ENCODE measurements at regions not wholly inside any gene's neighbourhood (a gene's known extent, or its start where the extent isn't known, plus 50 kb on each side); places are given as distances from the start of the nearest gene placed in this dataset.

- no peak overlapping the region for H3K27ac Mint-ChIP-seq
- Histone ChIP-seq H3K4me2 (peak overlapping the region; percentile 95), H3K36me3 (ENCODE audit: insufficient read depth) (no peaks in the 10 kb centered on the region), H3K9me2 (ENCODE audit: insufficient read depth) (no peaks in the 10 kb centered on the region), H3K4me3 (peak overlapping the region; percentile 80), H2AFZ (peak overlapping the region; percentile 96), H3F3A (replicated peaks; ENCODE audit: low read depth) (peaks cover 3% of the 10 kb centered on the region; the same call in 1 of the 2 replicates), H4K20me1 (replicated peaks; ENCODE audit: insufficient read depth) (no peaks in the 10 kb centered on the region; the same call in 1 of the 2 replicates), H3K27ac (ENCODE audit: low read depth) (no peak overlapping the region), H3K27me3 (ENCODE audit: insufficient read depth) (peaks cover 81% of the 10 kb centered on the region), H3K79me2 (replicated peaks; ENCODE audit: insufficient read depth) (no peaks in the 10 kb centered on the region), H3K4me1 (ENCODE audit: insufficient read depth) (peaks cover 18% of the 10 kb centered on the region)
- ATAC-seq (peak; percentile 2; the same call in 2 of the 3 replicates), DNase-seq (ENCODE audit: low spot score) (peak; percentile 63)
- TF ChIP-seq STAT1 (IDR thresholded peaks at IDR 0.05; ENCODE audit: unreplicated experiment) (no peak), CREB1 (CRISPR knock-in tag; IDR thresholded peaks at IDR 0.05; ENCODE audit: low read depth) (no peak), ZNF114 (CRISPR knock-in tag; IDR thresholded peaks at IDR 0.05) (no peak), EZH2 (IDR thresholded peaks at IDR 0.05; ENCODE audit: low read depth, unreplicated experiment) (peak; percentile 80), ZNF331 (CRISPR knock-in tag; IDR thresholded peaks at IDR 0.05; ENCODE audit: low read depth) (no peak), JUNB (IDR thresholded peaks at IDR 0.05; ENCODE audit: unreplicated experiment) (no peak)
- peaks cover 10% of the 10 kb centered on the region; the same call in 1 of the 3 replicates for H3K4me1 Mint-ChIP-seq
- peaks cover 19% of the 10 kb centered on the region for H3K27me3 Mint-ChIP-seq (ENCODE audit: insufficient read depth, low read depth, poor library complexity)
- peak overlapping the region; percentile 90 for H3K4me3 Mint-ChIP-seq
- H3K36me3 Mint-ChIP-seq (ENCODE audit: low read depth), result no peaks in the 10 kb centered on the region
- no peaks in the 10 kb centered on the region for H3K9me3 Mint-ChIP-seq
Measured at GRCh38 chr18:5628512-5629255, 84.9 kb upstream of the EPB41L3 start.

GRCh38 chr18:5627776-5628511 lies 84.1 kb upstream of the EPB41L3 start:
- H3K27me3 ChIP-seq (ENCODE audit: insufficient read depth), result peaks cover 81% of the 10 kb centered on the region
- peak; percentile 28 for DNase-seq (ENCODE audit: low spot score)

More at GRCh38 chr18:5627776-5628511, 84.1 kb upstream of the EPB41L3 start:
- H3K4me1 Mint-ChIP-seq, result peaks cover 10% of the 10 kb centered on the region; the same call in 1 of the 3 replicates
- Histone ChIP-seq H3F3A (replicated peaks; ENCODE audit: low read depth) (peaks cover 3% of the 10 kb centered on the region; the same call in 1 of the 2 replicates), H3K27ac (ENCODE audit: low read depth) (no peak overlapping the region), H3K36me3 (ENCODE audit: insufficient read depth) (no peaks in the 10 kb centered on the region), H3K4me3 (peak overlapping the region; percentile 80), H3K4me1 (ENCODE audit: insufficient read depth) (peaks cover 18% of the 10 kb centered on the region), H4K20me1 (replicated peaks; ENCODE audit: insufficient read depth) (no peaks in the 10 kb centered on the region; the same call in 1 of the 2 replicates), H3K79me2 (replicated peaks; ENCODE audit: insufficient read depth) (no peaks in the 10 kb centered on the region), H3K9me2 (ENCODE audit: insufficient read depth) (no peaks in the 10 kb centered on the region), H3K4me2 (peak overlapping the region; percentile 95), H2AFZ (peak overlapping the region; percentile 80)
- H3K36me3 Mint-ChIP-seq (ENCODE audit: low read depth), result no peaks in the 10 kb centered on the region
- H3K27me3 Mint-ChIP-seq (ENCODE audit: insufficient read depth, low read depth, poor library complexity), result peaks cover 21% of the 10 kb centered on the region
- no peaks in the 10 kb centered on the region for H3K9me3 Mint-ChIP-seq
- no peak overlapping the region for H3K27ac Mint-ChIP-seq
- H3K4me3 Mint-ChIP-seq, result peak overlapping the region; percentile 78
- TF ChIP-seq CTCF (conservative IDR thresholded peaks at IDR 0.05; ENCODE audit: low read depth in 2 of 2), result no peak
- no peak for TF ChIP-seq ETS1 (IDR thresholded peaks at IDR 0.05)
- peak; percentile 85 for TF ChIP-seq EZH2 (IDR thresholded peaks at IDR 0.05; ENCODE audit: low read depth, unreplicated experiment)
- TF ChIP-seq CREB1 (CRISPR knock-in tag; IDR thresholded peaks at IDR 0.05; ENCODE audit: low read depth), result no peak
- no peak for TF ChIP-seq NANOG (IDR thresholded peaks at IDR 0.05; ENCODE audit: borderline replicate concordance)
- TF ChIP-seq REST (IDR thresholded peaks at IDR 0.05; ENCODE audit: unreplicated experiment), result no peak
- no peak for TF ChIP-seq STAT1 (IDR thresholded peaks at IDR 0.05; ENCODE audit: unreplicated experiment)
- peak; percentile 11 for ATAC-seq
